ENCODE measurements at regions not wholly inside any gene's neighbourhood (a gene's known extent, or its start where the extent isn't known, plus 50 kb on each side); places are given as distances from the start of the nearest gene placed in this dataset.

GRCh38 chr1:5009376-5010065 is 355.1 kb downstream of the AJAP1 start:
- DNase-seq (ENCODE audit: low read depth in 4 of 4, low spot score in 3 of 4), result no peak

DNA sequence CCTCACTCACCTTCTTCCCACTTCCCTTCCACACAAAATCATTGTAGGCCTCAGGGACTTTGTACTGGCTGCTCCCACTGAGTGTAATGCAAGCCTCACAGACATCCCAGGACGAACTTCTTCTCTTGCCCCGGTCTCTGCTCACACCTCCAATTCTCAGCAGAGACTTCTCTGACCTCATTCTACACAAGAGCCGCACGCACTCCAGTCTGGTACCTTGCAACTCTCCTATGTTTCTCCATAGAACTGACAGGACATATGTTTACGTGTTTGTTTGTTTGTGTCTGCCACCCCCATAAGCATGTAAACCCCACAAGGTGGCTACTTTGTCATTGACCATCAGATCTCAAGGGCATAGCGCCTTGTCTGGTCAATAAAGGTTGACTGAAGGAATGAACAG is 350.8 kb downstream of the AJAP1 start:
- no peak for DNase-seq (ENCODE audit: low read depth in 4 of 4, low spot score in 3 of 4)

DNA sequence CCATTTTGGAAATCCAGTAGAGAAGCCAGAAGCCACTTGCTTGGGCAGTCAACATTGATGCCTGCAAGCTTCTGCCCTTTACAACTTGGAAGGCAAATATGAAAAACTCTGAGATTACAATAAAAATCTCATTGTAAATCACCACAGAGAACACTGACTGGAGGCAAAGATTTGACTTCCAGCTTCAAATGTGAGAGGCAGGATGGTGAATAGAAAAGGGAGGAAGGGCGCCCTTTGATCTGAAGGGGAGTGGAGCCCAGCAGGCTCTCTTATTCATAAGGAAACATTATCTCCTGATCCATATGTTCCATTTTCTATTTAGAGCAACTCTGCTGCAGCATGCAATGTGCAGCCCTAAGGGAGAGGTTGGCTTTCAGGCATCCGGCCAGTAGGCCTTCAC is 348.3 kb downstream of the AJAP1 start:
- no peak for DNase-seq (ENCODE audit: low read depth in 4 of 4, low spot score in 3 of 4)

DNA sequence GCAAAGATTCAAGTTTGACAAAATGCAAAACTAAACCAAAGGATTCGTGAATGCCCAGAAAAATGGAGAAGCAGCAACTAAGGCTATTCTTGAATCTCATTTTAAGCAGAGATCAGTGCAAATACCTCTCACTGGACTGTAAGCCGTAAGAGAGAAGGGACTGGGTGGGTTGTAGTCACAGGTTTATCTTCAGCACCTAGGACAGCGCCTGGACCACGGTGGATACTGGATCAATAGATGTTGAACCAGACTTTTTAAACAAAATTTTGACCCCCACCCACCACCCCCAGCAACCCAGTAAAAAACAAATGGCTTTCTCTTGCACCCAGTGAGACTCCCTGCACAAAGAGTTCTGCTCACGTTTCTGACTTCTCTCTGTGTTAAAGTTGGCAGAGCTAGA is 347.1 kb downstream of the AJAP1 start:
- DNase-seq (ENCODE audit: low read depth in 4 of 4, low spot score in 3 of 4), result no peak

DNA sequence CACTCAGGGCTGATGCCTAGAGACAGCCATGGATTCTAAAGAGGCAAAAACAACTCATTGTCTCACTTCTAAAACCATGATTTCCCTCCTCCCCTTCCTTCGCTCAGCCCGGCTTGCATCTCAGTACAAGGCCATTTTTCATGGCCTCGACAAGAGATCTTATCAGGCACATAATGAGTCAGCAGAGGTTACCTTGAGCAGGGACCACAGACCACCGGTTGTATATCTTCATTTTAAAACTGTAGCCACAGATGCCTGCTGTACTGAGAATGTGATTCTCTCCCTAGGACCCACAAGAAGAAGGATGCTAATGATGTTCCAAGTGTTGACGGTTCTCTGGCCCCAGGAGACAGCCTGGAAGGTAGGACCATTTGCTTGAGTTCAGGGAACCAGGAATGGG is 331.9 kb downstream of the AJAP1 start:
- DNase-seq (ENCODE audit: low read depth in 4 of 4, low spot score in 3 of 4), result no peak

DNA sequence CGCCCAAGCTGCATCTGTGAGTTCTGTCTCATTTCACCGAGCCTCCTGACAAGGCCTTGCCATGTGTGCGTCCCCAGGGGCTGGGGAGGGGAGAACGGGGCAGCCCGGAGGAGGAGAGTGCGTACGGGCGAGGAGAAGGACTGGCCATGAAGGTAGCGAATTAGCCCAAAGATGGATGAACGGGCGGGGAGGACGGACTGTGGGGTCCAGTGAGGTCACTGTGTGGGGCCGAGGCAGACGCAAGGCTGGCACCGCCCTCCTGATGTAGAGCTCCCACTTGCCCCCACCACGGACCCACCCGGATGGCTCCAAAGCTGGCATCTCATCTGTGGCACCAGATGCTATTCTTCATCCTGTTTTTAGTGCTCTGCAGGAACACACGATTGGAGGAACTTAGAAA is 330.4 kb downstream of the AJAP1 start:
- DNase-seq (ENCODE audit: low read depth in 4 of 4, low spot score in 3 of 4), result no peak

GRCh38 chr1:4980211-4980610 is 325.8 kb downstream of the AJAP1 start:
- DNase-seq (ENCODE audit: low read depth in 4 of 4, low spot score in 3 of 4), result no peak

GRCh38 chr1:4978660-4979390 is 324.4 kb downstream of the AJAP1 start:
- DNase-seq (ENCODE audit: low read depth in 4 of 4, low spot score in 3 of 4), result no peak

DNA sequence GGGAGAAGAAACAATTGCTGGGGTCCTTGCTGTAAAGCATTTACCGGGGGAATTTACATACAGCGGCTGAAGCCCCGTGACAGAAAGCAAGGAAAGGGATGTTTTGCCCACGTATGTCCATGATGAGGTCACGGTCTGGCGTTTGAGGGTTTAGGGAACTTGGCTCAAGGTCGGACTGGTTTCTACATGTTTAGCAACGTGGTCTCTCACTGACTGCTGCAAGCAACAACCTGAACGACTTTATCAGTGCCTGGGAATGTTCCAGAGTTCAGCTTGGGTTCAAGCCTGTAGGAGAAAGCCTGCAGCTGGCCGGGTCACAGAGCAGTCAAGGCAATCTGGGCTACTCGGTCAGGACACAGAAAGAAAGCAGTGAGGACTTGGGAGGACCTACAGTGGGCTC is 323.3 kb downstream of the AJAP1 start:
- DNase-seq (ENCODE audit: low read depth in 4 of 4, low spot score in 3 of 4), result peak in 1 of 4 donors; percentile 5

DNA sequence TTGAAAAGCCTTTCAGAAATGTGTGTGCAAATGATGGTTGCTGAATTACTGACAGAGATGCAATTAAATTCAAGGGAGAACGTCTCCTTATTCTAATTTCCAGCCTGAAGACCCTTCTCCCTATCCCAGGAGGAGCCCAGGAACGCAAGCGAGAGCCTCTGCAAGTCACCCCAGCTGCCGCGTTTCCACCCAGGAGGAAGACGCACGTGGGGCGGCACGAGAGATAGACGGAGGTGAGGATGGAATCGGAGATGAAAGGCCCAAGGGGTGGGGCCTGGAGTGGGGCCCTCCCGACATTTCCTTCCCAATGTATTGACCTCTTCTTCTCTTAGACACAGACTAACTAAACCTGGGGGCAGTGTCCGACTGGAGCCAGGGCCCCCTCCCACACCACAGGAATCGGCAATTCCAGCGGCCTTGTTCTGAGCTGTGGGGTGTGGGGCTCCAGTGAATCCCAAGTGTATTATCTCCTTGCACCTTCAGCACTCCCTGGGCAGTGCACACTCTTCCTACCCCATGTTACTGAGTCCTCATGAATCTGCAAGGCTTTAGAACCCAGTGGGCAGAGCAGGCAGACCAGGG is 322.5 kb downstream of the AJAP1 start:
- DNase-seq (ENCODE audit: low read depth in 4 of 4, low spot score in 3 of 4), result no peak

GRCh38 chr1:4975856-4976255 is 321.4 kb downstream of the AJAP1 start:
- DNase-seq (ENCODE audit: low read depth in 4 of 4, low spot score in 3 of 4), result no peak

GRCh38 chr1:4974981-4975685 is 320.7 kb downstream of the AJAP1 start:
- no peak for DNase-seq (ENCODE audit: low read depth in 4 of 4, low spot score in 3 of 4)

GRCh38 chr1:4973341-4973740 is 318.9 kb downstream of the AJAP1 start:
- DNase-seq (ENCODE audit: low read depth in 4 of 4, low spot score in 3 of 4), result no peak

DNA sequence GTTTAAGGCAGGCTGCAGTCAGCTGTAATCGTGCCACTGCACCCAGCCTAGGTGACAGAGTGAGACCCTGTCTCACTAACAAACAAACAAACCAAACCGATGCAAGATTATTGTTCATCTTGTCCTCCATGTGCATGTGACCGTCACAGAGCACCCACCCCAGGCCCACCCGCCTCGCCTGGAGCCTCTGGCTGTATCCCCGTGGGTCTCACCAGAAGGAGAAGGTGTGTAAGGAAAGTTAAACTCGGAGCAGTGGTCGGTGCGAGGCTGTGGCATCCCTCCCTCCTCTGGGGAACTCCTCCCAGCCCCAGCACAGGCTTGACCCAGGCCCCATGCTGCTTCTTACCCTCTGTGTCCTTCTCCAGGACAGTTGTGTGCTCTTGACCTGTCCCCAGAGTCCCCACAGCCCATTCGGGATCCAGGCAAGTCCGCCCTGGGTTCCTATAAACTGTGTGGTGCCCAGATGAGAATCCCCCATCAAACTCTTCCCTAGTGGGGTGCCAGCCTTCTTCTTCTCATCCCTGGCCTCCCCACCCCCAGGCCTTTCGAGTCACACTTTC is 318.4 kb downstream of the AJAP1 start:
- no peak for DNase-seq (ENCODE audit: low read depth in 4 of 4, low spot score in 3 of 4)

- no peak for DNase-seq (ENCODE audit: low read depth in 4 of 4, low spot score in 3 of 4)
These were observed 317.3 kb downstream of the AJAP1 start for GRCh38 chr1:4971666-4972065.

DNA sequence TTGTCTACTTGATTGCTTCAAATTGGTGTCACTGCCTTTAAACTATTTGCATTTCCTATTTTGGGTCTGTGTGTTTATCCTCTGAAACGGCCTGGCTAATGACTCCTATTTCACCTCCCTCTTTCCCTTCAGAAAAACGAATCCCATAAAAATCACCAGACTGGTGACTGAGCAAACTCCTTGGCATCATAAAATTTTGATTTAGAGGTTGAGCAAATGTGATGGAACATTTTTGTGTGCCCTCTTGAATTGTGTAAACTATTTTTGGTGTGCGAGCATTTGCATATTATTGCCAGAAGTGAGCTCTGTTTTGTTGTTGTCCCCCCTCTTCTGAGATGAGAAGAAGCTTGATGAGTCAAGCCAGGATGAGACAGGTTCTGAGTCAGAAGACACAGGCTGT is 316.1 kb downstream of the AJAP1 start:
- no peak for DNase-seq (ENCODE audit: low read depth in 4 of 4, low spot score in 3 of 4)

DNA sequence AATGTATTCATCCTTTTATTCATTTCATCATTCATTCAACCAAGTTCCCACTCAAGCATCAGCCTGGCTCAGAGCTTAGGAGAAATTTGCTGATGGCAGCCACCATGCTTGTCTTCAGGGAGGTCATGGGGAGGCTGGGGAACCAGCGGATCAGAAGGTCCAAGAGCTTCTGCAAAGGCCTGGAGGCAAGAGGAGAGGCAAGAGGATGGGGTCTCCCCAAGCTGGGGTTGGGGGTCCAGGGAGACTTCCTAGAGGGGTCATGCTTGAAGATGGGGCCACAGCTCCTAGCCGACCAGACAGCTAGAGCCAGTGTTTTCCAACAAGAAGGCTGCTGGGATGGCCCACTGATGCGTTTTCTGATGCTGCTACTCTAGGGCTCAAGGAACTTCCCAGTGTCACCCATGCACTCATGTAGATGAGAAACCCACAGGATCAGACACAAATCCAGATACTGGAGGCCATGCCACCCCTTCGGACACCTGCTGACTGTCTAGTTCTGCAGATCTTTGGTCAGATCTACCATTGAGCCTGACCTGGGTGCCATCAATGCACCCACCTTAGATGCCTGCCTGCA is 315.2 kb downstream of the AJAP1 start:
- no peak for DNase-seq (ENCODE audit: low read depth in 4 of 4, low spot score in 3 of 4)

GRCh38 chr1:4965346-4966075 is 311.1 kb downstream of the AJAP1 start:
- no peak for DNase-seq (ENCODE audit: low read depth in 4 of 4, low spot score in 3 of 4)

DNA sequence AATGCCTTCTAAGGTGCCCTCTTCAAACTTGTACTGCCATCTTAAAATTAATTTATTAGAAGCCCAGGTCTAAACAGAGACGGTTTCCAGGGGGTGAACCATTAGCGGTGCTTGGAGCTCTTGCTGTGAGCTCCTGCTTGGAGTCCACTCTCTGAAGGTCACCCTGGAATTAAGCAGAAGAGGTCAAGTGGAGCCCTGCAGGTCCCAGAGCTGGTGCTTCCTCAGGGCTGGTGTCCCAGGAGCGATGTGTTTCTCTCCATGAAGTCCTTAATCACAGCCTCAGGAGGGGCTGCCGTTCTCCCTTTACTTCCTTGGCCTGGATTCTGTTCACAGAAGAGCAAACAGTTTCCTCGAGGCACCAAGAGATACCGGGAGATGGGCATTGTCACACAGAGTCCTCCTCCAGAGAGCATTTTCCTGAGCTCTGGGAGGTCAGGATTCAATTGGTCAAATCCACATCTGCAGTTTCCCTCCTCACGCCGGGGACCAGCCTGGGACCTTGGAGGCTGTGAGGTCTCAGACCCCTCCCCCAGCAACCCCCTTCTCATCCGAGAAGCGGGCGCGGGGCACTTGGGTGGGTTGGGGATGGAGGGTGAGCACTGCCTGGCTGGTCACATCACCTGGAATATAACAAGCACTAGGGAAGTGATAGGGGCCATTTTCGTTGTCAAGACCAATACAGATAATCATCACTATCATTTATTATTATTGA is 310.4 kb downstream of the AJAP1 start:
- no peak for DNase-seq (ENCODE audit: low read depth in 4 of 4, low spot score in 3 of 4)

GRCh38 chr1:4963251-4963650 is 308.8 kb downstream of the AJAP1 start:
- no peak for DNase-seq (ENCODE audit: low read depth in 4 of 4, low spot score in 3 of 4)

Data from left renal pelvis (tissue), 4 donors.